ENCODE measurements at regions not wholly inside any gene's neighbourhood (a gene's known extent, or its start where the extent isn't known, plus 50 kb on each side); places are given as distances from the start of the nearest gene placed in this dataset.

GRCh38 chr2:136479696-136480095 lies 285.6 kb upstream of the THSD7B start:
- DNase-seq (ENCODE audit: low read depth in 1 of 2, low spot score in 1 of 2): no peak
- Histone ChIP-seq H3K9me3 (0 out of 3 replicates have a peak, but pooled peaks cover 4% of the 10 kb centered on the region), H3K27ac (no peak overlapping the region), H3K4me3 (no peak overlapping the region), H3K4me1 (no peaks in the 10 kb centered on the region), H3K4me2 (no peak overlapping the region)
- POLR2A ChIA-PET: no interaction called here
- no peak for FAIRE-seq
- ATAC-seq: no peak
- TF ChIP-seq KDM5A (IDR thresholded peaks at IDR 0.05) (no peak), MYC (IDR thresholded peaks at IDR 0.05; ENCODE audit: borderline replicate concordance, low read length) (no peak), RAD21 (conservative IDR thresholded peaks at IDR 0.05 in 1 of 2, IDR thresholded peaks at IDR 0.05 in 1 of 2) (no peak), NR3C1 (IDR thresholded peaks at IDR 0.05) (no peak), EP300 (IDR thresholded peaks at IDR 0.05) (no peak), GATA3 (IDR thresholded peaks at IDR 0.05; ENCODE audit: borderline replicate concordance) (no peak), TP53 (CRISPR knock-in tag; IDR thresholded peaks at IDR 0.05) (no peak), PHF8 (IDR thresholded peaks at IDR 0.05; ENCODE audit: borderline replicate concordance, low read depth) (no peak), ZFP36 (IDR thresholded peaks at IDR 0.05; ENCODE audit: borderline replicate concordance, partially characterized antibody) (no peak), ELK1 (IDR thresholded peaks at IDR 0.05; ENCODE audit: low read depth, low read length) (no peak), CHD4 (IDR thresholded peaks at IDR 0.05; ENCODE audit: borderline replicate concordance) (no peak), RARB (CRISPR knock-in tag; IDR thresholded peaks at IDR 0.05) (no peak), ATOH8 (CRISPR knock-in tag; IDR thresholded peaks at IDR 0.05; ENCODE audit: low read depth) (no peak), EHF (CRISPR knock-in tag; IDR thresholded peaks at IDR 0.05) (no peak), RNF2 (IDR thresholded peaks at IDR 0.05; ENCODE audit: borderline replicate concordance, low read depth) (no peak), CTCF (IDR thresholded peaks at IDR 0.05) (no peak), CBX8 (IDR thresholded peaks at IDR 0.05) (no peak)
- 0% methylated on average over 2 of the region's 2 CpGs for WGBS (ENCODE audit: missing lambda C conversion rate)
- CTCF ChIA-PET: no interaction called here

- ChIA-PET CTCF (no interaction called here), POLR2A (no interaction called here)
- TF ChIP-seq PBX3 (IDR thresholded peaks at IDR 0.05) (no peak), NR3C1 (IDR thresholded peaks at IDR 0.05) (no peak)
- FAIRE-seq: no peak
- WGBS (ENCODE audit: missing lambda C conversion rate): under 1% methylated on average over 7 of the region's 7 CpGs
- no peak for DNase-seq (ENCODE audit: low read depth in 1 of 2, low spot score in 1 of 2)
- no peaks in the 10 kb centered on the region for H3K9me3 ChIP-seq
- H3K4me2 ChIP-seq: no peak overlapping the region
- ATAC-seq: no peak
- no peaks in the 10 kb centered on the region for H3K4me1 ChIP-seq
- no peak overlapping the region for H3K4me3 ChIP-seq
- no peak overlapping the region for H3K27ac ChIP-seq
These were observed 296.5 kb upstream of the THSD7B start for GRCh38 chr2:136468799-136469369.

- ATAC-seq (no peak), DNase-seq (ENCODE audit: low read depth in 1 of 2, low spot score in 1 of 2) (no peak), FAIRE-seq (no peak)
- CTCF ChIA-PET: no interaction called here
- Histone ChIP-seq H3K4me1 (no peaks in the 10 kb centered on the region), H3K9me3 (no peaks in the 10 kb centered on the region), H3K4me2 (no peak overlapping the region), H3K4me3 (no peak overlapping the region), H3K27ac (no peak overlapping the region)
- TF ChIP-seq HDAC2 (IDR thresholded peaks at IDR 0.05) (no peak), POLR2A (IDR thresholded peaks at IDR 0.05; ENCODE audit: low read length) (no peak), USF2 (IDR thresholded peaks at IDR 0.05) (no peak), PBX3 (IDR thresholded peaks at IDR 0.05) (no peak), ZC3H11A (IDR thresholded peaks at IDR 0.05) (no peak), ATOH8 (CRISPR knock-in tag; IDR thresholded peaks at IDR 0.05; ENCODE audit: low read depth) (no peak), RFX5 (IDR thresholded peaks at IDR 0.05) (no peak), FOSB (CRISPR knock-in tag; IDR thresholded peaks at IDR 0.05) (no peak)
- 83% methylated on average over 1 of the region's 1 CpG for WGBS (ENCODE audit: missing lambda C conversion rate)
- POLR2A ChIA-PET: no interaction called here
These were observed 312.8 kb upstream of the THSD7B start for GRCh38 chr2:136452528-136452927.

All from A549 (cell line).